CD1c-positive myeloid dendritic cell (primary cell): ENCODE measurements at regions not wholly inside any gene's neighbourhood (a gene's known extent, or its start where the extent isn't known, plus 50 kb on each side); places are given as distances from the start of the nearest gene placed in this dataset.
A peak's percentile ranks its signal among the peaks of the same experiment; 100 is the strongest.
"Not testable (repeated sequence)": the region's sequence is repeated elsewhere in the genome, so short reads cannot be mapped to it uniquely, and the experiment has no call there.

Experiments
- DNase-seq: peaks from one replicate; pipeline ENCODE4 v3.0.0-alpha.2; 2016; ENCODE audit errors: extremely low spot score

DNA sequence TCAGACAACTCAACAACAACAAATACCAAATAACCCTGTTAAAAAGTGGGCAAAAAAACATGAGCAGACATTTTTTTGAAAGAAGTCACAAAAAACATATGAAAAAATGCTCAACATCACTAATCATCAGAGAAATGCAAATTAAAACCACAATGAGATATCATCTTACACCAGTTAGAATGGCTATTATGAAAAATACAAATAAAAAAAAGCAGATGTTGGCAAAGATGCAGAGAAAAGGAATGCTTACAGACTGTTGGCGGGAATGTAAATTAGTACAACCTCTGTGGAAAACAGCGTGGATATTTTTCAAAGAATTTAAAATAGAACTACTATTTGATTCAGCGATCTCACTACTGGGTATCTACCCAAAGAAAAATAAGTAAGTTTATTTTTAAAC, 114.0 kb downstream of the SLC38A4 start:
- DNase-seq, result no peak

DNA sequence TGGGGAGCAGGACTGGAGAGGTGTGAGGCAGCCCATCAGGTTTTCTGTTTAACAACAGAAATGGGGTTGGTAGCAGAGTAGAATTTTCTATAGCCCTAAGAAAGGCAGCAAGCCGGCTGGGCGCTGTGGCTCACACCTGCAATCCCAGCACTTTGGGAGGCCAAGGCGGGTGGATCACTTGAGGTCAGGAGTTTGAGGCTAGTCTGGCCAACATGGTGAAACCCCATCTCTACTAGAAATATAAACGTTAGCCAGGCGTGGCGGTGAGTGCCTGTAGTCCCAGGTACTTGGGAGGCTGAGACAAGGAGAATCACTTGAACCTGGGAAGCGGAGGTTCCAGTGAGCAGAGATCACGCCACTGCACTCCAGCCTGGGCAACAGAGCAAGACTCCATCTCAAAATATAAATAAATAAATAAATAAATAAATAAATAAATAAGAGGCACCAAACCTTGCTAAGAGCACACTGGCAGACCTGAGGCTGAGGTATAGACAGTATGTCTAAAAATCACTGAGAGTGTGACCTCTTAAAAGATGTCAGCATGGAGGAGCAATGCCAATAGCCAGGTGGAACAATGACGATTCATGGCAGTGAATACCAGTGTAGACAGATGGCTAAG, 115.6 kb downstream of the SLC38A4 start:
- no peak for DNase-seq

DNA sequence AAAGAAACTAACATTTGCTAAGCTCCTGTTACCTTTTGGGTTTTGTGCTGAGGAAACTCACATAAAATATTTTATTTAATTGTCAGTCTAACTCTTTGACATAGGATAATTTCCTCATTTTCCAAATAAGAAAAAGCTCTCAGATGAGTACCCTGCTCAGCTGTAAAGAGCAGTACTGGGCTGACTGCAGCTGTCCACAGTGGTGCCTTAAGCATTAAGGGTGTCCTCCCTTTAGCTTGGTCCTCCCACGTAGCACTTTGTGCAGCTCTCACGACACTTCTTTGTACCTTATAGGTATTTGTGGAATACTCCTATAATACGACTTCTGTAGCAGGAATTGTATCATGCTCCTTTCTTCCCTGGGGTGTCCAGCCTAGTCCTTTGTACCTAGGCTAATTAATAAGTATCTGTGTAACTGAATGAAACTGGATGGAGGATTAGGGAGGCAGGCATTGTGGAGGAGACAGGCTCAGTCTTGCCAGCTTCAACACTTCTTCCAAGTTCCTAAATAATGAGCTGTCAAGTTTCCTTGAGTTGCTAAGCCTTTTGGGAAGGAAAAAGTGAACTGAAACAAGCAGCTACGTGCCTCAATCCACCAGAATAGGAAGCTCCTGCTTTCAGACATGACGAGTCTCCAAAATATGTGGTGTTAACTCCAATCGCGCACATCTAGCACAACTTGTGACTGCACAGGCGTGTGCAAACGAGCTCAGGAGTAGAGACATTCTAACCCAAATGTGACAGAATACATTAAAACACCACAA, 123.0 kb downstream of the SLC38A4 start:
- DNase-seq, result peak; percentile 56

GRCh38 chr12:46701356-46701755, 124.4 kb downstream of the SLC38A4 start:
- DNase-seq, result no peak

- no peak for DNase-seq
Observed at GRCh38 chr12:46699986-46700385, 125.8 kb downstream of the SLC38A4 start.

GRCh38 chr12:46698003-46698402, 127.8 kb downstream of the SLC38A4 start:
- DNase-seq, result no peak

DNA sequence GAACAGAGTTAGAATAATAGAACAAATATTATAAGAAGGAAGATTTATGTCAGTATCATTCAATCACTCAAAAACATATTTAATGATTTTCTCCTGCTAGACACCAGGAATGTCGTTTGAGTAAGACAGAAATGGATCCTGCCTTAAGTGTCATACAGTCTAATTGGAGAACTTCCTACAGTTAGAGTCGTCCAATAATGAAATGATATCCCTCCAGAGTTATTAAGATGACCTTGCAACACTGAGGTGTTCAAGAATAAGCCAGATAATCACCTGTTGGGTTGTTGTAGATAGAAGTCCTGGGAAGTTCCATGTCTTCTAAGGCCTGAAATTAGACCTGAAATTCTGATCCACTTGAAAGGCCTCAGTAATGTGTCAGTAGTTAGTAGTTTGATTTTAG, 132.3 kb downstream of the SLC38A4 start:
- no peak for DNase-seq

DNA sequence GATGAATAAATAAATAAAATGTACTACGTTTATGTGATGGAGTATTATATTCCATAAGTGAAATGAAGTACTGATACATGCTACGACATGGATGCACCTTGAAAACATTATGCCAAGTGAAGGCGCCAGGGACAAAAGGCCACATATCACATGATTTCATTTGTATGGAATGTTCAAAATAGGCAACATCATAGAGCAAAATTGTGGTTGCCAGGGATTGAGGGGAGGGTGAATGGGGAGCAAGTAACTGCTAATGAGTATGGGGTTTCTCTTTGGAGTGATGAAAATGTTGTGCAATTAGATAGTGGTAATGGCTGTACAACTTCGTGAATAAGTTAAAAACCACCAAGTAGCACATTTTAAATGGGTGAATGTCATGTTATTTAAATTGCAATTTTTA, 132.8 kb downstream of the SLC38A4 start:
- DNase-seq, result no peak

GRCh38 chr12:46692606-46693005, 133.2 kb downstream of the SLC38A4 start:
- no peak for DNase-seq

DNA sequence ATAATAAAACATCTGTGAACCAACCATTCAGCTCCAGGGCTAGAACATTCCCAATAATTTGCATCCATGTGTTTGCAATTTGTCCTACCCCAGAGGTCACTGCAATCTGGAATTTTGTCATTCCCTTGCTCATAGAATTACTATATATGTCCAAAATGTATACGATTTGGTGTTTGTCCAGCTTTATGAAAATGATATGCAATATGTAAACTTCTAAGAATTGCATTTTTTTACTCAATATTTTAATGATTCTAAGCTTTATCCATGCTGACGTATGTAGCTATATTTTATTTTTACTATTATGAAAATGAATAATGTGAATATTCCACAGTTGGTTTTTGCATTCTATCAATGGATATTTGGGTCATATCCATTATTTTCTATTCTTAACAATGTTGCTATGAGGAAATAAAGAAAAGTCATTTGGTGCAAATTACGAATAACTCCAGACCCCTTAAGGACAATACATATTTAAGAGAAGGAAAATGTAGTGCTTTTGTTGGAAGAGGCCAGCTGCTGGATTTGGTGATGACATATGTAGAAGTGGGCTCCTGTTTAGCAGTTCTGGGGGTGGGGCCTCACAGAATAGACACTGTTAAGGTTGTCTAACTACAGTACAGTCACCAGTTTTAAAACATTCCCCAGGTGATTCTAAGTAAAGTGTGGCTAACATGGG, 139.4 kb downstream of the SLC38A4 start:
- DNase-seq, result no peak

GRCh38 chr12:46684243-46684642, 141.6 kb downstream of the SLC38A4 start:
- not testable (repeated sequence) for DNase-seq

DNA sequence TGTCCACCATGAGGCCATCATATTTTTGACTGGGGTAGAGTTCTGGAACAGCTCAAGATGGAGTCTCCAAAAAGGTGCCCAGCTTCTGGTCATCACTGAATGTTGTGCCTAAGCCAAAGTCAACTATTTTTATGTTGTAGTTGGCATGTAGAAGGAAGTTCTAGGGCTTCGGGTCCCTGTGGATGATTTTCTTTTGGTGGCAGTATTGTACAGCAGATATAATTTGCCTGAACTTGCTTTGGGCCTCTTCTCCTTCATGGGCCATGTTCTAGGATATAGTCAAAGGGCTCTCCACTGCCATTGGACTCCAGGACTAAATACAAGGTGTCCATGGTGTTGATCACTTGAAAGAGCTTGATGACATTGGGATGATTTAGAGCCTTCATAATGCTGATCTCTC, 143.6 kb downstream of the SLC38A4 start:
- no peak for DNase-seq

DNA sequence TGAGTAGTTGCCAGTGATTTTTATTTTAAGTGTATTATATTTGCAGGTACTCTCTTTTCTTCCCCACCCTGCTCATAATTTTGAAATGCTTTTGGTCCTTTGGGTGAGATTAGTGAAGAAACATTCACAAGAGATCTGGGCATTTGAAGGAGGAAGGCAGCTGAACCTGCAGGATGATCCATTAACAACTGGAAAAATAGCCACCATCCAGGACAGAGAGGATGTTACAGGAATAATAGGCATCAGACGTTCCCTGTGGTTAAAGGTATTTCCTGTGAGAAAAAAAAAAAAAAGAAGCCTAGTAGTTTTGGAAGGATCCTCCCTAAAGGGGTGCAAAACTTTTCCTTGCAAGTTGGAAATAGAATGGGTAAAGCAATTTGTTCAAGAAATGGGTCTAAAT, 145.3 kb downstream of the SLC38A4 start:
- no peak for DNase-seq

DNA sequence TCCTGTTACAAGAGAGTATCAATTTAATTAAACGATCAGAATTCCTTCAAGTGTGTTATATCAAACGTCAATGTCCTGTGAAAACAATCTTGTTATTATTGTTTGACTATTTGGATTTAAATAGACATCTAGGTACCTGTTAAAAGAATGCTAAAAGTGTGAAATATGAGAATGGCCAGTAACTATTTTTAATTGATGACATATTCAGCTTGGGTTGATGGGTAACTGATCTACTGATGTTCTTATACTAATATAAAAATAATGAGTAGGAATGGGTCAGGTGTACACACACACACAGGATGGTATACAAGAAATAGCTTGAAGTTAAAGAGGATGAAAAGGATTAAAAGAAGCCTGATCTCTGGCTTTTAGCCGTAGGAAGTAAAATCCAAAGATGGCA, 146.0 kb downstream of the SLC38A4 start:
- DNase-seq, result no peak

- peak; percentile 16 for DNase-seq
Observed at GRCh38 chr12:46678426-46678825, 147.4 kb downstream of the SLC38A4 start.

DNA sequence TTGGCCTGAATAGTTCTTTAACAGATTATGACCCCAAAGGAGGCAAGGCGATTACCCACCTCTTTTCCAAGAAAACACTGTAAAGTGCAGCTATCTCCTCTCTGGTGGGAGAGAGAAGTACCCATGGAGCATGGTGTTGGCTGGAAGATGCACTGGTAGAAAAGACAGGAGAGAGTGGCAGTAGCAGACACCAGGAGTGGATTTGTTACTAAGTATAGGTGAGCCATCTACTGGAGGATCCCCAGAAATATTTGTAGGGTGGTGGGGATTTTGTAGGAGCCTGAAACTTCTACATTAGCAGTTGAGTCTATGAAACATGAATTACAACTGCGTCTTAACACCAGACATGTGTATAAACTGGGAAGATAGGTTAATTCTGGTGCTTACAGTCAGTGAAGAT, 148.0 kb downstream of the SLC38A4 start:
- no peak for DNase-seq

- no peak for DNase-seq
Observed at GRCh38 chr12:46676797-46677520, 148.8 kb downstream of the SLC38A4 start.

- DNase-seq, result no peak
Observed at GRCh38 chr12:46676396-46676795, 149.4 kb downstream of the SLC38A4 start.

GRCh38 chr12:46675736-46676135, 150.1 kb downstream of the SLC38A4 start:
- peak; percentile 48 for DNase-seq

- DNase-seq, result no peak
Observed at GRCh38 chr12:46674800-46675199, 151.0 kb downstream of the SLC38A4 start.

DNA sequence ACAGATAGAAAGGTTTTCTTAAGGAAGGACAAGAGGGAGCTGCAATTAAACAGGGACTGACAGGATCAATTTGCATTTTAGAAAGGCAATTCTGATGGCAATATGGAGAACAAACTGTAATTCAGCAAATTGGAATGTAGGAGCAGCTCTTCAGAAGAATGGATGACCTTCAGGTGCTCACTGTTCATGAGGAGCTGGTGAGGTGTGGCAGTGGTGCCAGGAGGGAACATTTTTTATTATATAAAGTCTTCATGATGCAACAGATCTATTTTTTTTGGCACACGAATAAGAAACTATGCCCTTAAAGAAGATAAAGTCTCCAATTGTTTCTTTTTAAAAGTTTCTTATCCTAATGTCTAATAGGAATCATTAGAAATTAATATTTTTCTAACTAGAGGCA, 151.7 kb downstream of the SLC38A4 start:
- DNase-seq, result no peak

- no peak for DNase-seq
Observed at GRCh38 chr12:46671102-46671501, 154.7 kb downstream of the SLC38A4 start.
